GM23338 (cell line): ENCODE measurements at regions not wholly inside any gene's neighbourhood (a gene's known extent, or its start where the extent isn't known, plus 50 kb on each side); places are given as distances from the start of the nearest gene placed in this dataset.

Source experiments
- CREB1 ChIP-seq: fragments of 250-450 bp; sonication (Bioruptor Pico); IDR thresholded peaks from 2 replicates; pipeline ENCODE4 v1.5.0; 2020; ENCODE audit warnings: low read depth, mild to moderate bottlenecking, moderate library complexity
- EZH2 ChIP-seq: fragments of 200-600 bp; sonication (generic); IDR thresholded peaks from one replicate; pipeline ENCODE4 v1.8.0; 2017; ENCODE audit warnings: antibody characterized with exemption, mild to moderate bottlenecking, low read depth; ENCODE audit not compliant: unreplicated experiment
- EZH2phosphoT487 ChIP-seq: fragments of 200-600 bp; sonication (generic); IDR thresholded peaks from one replicate; pipeline ENCODE4 v1.8.1; 2018; ENCODE audit warnings: antibody characterized with exemption; ENCODE audit not compliant: unreplicated experiment
- JUNB ChIP-seq: IDR thresholded peaks from one replicate; pipeline ENCODE4 v1.6.1; 2016; ENCODE audit warnings: antibody characterized with exemption; ENCODE audit not compliant: unreplicated experiment
- NANOG ChIP-seq: IDR thresholded peaks from 2 replicates; pipeline ENCODE4 v1.6.1; 2016; ENCODE audit warnings: antibody characterized with exemption, borderline replicate concordance
- POLR2AphosphoS5 ChIP-seq: IDR thresholded peaks from 2 replicates; pipeline ENCODE4 v1.6.1; 2016; ENCODE audit warnings: antibody characterized with exemption, low read depth
- STAT1 ChIP-seq: IDR thresholded peaks from one replicate; pipeline ENCODE4 v1.6.1; 2016; ENCODE audit warnings: antibody characterized with exemption; ENCODE audit not compliant: unreplicated experiment
- ZNF114 ChIP-seq: fragments of 250-450 bp; sonication (Bioruptor Pico); IDR thresholded peaks from 2 replicates; pipeline ENCODE4 v1.5.0; 2020; ENCODE audit warnings: mild to moderate bottlenecking, moderate library complexity
- ZNF331 ChIP-seq: fragments of 250-450 bp; sonication (Bioruptor Pico); IDR thresholded peaks from 2 replicates; pipeline ENCODE4 v1.5.0; 2020; ENCODE audit warnings: low read depth, mild to moderate bottlenecking, moderate library complexity
- TF ChIP-seq, protein P1 (sequence below), 2 experiments: fragments of 200-600 bp in 1 of 2; sonication (generic) in 1 of 2; conservative IDR thresholded peaks; 2 replicates each; pipeline versions ENCODE4 v1.5.1 to v1.6.1; 2016 to 2017; ENCODE audit warnings: antibody characterized with exemption in 2 of 2, low read depth in 2 of 2, mild to moderate bottlenecking in 2 of 2, moderate library complexity in 1 of 2
- TF ChIP-seq, protein P2 (sequence below): IDR thresholded peaks from one replicate; pipeline ENCODE4 v1.6.1; 2018; ENCODE audit warnings: antibody characterized with exemption; ENCODE audit not compliant: unreplicated experiment
- TF ChIP-seq, protein P3 (sequence below): IDR thresholded peaks from 2 replicates; pipeline ENCODE4 v1.6.1; 2016; ENCODE audit warnings: antibody characterized with exemption
- TF ChIP-seq, protein P4 (sequence below): fragments of 250-450 bp; sonication (Bioruptor Pico); IDR thresholded peaks from 2 replicates; pipeline ENCODE4 v1.5.0; 2020; ENCODE audit warnings: mild to moderate bottlenecking, moderate library complexity

DNA sequence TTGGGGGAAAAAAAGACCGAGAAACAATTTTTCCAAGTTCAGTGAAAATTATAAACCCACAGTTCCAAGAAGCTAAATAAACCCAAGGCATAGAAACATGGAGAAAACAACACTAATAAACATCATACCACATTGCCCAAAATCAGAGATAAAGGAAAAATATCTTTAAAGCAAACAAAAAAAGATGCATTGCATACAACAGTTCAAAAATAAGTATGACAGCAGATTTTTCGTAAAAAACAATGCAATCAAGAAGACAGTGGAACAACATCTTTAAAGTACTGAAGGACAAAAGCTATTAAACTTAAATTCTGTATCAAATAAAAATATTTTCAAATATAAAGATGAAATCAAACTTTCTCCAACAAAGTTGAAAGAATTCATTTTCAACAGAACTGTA lies 921.3 kb downstream of the METTL15 start:
- TF ChIP-seq JUNB (no peak), EZH2phosphoT487 (no peak), EZH2 (no peak), POLR2AphosphoS5 (no peak), NANOG (no peak), ZNF331 (CRISPR knock-in tag) (no peak), CREB1 (CRISPR knock-in tag) (no peak), STAT1 (no peak), ZNF114 (CRISPR knock-in tag) (no peak)
- TF ChIP-seq, protein P1, sequence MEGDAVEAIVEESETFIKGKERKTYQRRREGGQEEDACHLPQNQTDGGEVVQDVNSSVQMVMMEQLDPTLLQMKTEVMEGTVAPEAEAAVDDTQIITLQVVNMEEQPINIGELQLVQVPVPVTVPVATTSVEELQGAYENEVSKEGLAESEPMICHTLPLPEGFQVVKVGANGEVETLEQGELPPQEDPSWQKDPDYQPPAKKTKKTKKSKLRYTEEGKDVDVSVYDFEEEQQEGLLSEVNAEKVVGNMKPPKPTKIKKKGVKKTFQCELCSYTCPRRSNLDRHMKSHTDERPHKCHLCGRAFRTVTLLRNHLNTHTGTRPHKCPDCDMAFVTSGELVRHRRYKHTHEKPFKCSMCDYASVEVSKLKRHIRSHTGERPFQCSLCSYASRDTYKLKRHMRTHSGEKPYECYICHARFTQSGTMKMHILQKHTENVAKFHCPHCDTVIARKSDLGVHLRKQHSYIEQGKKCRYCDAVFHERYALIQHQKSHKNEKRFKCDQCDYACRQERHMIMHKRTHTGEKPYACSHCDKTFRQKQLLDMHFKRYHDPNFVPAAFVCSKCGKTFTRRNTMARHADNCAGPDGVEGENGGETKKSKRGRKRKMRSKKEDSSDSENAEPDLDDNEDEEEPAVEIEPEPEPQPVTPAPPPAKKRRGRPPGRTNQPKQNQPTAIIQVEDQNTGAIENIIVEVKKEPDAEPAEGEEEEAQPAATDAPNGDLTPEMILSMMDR (conservative IDR thresholded peaks at IDR 0.05; ENCODE audit: low read depth in 2 of 2): no peak
- TF ChIP-seq, protein P2, sequence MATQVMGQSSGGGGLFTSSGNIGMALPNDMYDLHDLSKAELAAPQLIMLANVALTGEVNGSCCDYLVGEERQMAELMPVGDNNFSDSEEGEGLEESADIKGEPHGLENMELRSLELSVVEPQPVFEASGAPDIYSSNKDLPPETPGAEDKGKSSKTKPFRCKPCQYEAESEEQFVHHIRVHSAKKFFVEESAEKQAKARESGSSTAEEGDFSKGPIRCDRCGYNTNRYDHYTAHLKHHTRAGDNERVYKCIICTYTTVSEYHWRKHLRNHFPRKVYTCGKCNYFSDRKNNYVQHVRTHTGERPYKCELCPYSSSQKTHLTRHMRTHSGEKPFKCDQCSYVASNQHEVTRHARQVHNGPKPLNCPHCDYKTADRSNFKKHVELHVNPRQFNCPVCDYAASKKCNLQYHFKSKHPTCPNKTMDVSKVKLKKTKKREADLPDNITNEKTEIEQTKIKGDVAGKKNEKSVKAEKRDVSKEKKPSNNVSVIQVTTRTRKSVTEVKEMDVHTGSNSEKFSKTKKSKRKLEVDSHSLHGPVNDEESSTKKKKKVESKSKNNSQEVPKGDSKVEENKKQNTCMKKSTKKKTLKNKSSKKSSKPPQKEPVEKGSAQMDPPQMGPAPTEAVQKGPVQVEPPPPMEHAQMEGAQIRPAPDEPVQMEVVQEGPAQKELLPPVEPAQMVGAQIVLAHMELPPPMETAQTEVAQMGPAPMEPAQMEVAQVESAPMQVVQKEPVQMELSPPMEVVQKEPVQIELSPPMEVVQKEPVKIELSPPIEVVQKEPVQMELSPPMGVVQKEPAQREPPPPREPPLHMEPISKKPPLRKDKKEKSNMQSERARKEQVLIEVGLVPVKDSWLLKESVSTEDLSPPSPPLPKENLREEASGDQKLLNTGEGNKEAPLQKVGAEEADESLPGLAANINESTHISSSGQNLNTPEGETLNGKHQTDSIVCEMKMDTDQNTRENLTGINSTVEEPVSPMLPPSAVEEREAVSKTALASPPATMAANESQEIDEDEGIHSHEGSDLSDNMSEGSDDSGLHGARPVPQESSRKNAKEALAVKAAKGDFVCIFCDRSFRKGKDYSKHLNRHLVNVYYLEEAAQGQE: no peak
- TF ChIP-seq, protein P3, sequence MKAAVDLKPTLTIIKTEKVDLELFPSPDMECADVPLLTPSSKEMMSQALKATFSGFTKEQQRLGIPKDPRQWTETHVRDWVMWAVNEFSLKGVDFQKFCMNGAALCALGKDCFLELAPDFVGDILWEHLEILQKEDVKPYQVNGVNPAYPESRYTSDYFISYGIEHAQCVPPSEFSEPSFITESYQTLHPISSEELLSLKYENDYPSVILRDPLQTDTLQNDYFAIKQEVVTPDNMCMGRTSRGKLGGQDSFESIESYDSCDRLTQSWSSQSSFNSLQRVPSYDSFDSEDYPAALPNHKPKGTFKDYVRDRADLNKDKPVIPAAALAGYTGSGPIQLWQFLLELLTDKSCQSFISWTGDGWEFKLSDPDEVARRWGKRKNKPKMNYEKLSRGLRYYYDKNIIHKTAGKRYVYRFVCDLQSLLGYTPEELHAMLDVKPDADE: no peak
- TF ChIP-seq, protein P4, sequence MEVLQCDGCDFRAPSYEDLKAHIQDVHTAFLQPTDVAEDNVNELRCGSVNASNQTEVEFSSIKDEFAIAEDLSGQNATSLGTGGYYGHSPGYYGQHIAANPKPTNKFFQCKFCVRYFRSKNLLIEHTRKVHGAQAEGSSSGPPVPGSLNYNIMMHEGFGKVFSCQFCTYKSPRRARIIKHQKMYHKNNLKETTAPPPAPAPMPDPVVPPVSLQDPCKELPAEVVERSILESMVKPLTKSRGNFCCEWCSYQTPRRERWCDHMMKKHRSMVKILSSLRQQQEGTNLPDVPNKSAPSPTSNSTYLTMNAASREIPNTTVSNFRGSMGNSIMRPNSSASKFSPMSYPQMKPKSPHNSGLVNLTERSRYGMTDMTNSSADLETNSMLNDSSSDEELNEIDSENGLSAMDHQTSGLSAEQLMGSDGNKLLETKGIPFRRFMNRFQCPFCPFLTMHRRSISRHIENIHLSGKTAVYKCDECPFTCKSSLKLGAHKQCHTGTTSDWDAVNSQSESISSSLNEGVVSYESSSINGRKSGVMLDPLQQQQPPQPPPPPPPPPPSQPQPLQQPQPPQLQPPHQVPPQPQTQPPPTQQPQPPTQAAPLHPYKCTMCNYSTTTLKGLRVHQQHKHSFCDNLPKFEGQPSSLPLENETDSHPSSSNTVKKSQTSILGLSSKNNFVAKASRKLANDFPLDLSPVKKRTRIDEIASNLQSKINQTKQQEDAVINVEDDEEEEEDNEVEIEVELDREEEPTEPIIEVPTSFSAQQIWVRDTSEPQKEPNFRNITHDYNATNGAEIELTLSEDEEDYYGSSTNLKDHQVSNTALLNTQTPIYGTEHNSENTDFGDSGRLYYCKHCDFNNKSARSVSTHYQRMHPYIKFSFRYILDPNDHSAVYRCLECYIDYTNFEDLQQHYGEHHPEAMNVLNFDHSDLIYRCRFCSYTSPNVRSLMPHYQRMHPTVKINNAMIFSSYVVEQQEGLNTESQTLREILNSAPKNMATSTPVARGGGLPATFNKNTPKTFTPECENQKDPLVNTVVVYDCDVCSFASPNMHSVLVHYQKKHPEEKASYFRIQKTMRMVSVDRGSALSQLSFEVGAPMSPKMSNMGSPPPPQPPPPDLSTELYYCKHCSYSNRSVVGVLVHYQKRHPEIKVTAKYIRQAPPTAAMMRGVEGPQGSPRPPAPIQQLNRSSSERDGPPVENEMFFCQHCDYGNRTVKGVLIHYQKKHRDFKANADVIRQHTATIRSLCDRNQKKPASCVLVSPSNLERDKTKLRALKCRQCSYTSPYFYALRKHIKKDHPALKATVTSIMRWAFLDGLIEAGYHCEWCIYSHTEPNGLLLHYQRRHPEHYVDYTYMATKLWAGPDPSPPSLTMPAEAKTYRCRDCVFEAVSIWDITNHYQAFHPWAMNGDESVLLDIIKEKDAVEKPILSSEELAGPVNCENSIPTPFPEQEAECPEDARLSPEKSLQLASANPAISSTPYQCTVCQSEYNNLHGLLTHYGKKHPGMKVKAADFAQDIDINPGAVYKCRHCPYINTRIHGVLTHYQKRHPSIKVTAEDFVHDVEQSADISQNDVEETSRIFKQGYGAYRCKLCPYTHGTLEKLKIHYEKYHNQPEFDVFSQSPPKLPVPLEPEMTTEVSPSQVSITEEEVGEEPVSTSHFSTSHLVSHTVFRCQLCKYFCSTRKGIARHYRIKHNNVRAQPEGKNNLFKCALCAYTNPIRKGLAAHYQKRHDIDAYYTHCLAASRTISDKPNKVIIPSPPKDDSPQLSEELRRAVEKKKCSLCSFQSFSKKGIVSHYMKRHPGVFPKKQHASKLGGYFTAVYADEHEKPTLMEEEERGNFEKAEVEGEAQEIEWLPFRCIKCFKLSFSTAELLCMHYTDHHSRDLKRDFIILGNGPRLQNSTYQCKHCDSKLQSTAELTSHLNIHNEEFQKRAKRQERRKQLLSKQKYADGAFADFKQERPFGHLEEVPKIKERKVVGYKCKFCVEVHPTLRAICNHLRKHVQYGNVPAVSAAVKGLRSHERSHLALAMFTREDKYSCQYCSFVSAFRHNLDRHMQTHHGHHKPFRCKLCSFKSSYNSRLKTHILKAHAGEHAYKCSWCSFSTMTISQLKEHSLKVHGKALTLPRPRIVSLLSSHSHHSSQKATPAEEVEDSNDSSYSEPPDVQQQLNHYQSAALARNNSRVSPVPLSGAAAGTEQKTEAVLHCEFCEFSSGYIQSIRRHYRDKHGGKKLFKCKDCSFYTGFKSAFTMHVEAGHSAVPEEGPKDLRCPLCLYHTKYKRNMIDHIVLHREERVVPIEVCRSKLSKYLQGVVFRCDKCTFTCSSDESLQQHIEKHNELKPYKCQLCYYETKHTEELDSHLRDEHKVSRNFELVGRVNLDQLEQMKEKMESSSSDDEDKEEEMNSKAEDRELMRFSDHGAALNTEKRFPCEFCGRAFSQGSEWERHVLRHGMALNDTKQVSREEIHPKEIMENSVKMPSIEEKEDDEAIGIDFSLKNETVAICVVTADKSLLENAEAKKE (CRISPR knock-in tag): no peak
